Neural progenitor cell (in vitro differentiated cells): ENCODE measurements at regions not wholly inside any gene's neighbourhood (a gene's known extent, or its start where the extent isn't known, plus 50 kb on each side); places are given as distances from the start of the nearest gene placed in this dataset.

ENCODE experiments used
- DNase-seq: peaks from one replicate; pipeline ENCODE4 v3.0.0-alpha.2; 2016; ENCODE audit warnings: low spot score
- H2AFZ ChIP-seq: fragments of 200-600 bp; sonication (generic); replicated peaks from 2 replicates; pipeline ENCODE4 v1.6.1; 2016; ENCODE audit warnings: antibody characterized with exemption
- H3F3A ChIP-seq: fragments of 200-600 bp; sonication (generic); 2 replicates; pipeline ENCODE4 v1.6.1; 2016; ENCODE audit warnings: antibody characterized with exemption, low read depth
- H3K27ac ChIP-seq: fragments of 200-600 bp; sonication (generic); 2 replicates; pipeline ENCODE4 v1.5.1; 2016; ENCODE audit warnings: mild to moderate bottlenecking
- H3K27me3 ChIP-seq: fragments of 200-600 bp; sonication (generic); 2 replicates; pipeline ENCODE4 v1.6.1; 2016; ENCODE audit warnings: mild to moderate bottlenecking, moderate library complexity
- H3K36me3 ChIP-seq: fragments of 200-600 bp; sonication (generic); 2 replicates; pipeline ENCODE4 v1.5.1; 2016
- H3K4me1 ChIP-seq: fragments of 200-600 bp; sonication (generic); 2 replicates; pipeline ENCODE4 v1.6.1; 2016; ENCODE audit warnings: mixed run types
- H3K4me2 ChIP-seq: fragments of 200-600 bp; sonication (generic); 2 replicates; pipeline ENCODE4 v1.6.1; 2016
- H3K4me3 ChIP-seq: fragments of 200-600 bp; sonication (generic); 2 replicates; pipeline ENCODE4 v1.5.1; 2016
- H3K79me2 ChIP-seq: fragments of 200-600 bp; sonication (generic); 2 replicates; pipeline ENCODE4 v1.6.1; 2016; ENCODE audit warnings: low read depth
- H3K9ac ChIP-seq: fragments of 200-600 bp; sonication (generic); 2 replicates; pipeline ENCODE4 v1.6.1; 2016
- H3K9me3 ChIP-seq: fragments of 200-600 bp; sonication (generic); 2 replicates; pipeline ENCODE4 v1.5.1; 2016; ENCODE audit warnings: low read depth
- H4K20me1 ChIP-seq: fragments of 200-600 bp; sonication (generic); 2 replicates; pipeline ENCODE4 v1.6.1; 2016; ENCODE audit warnings: low read depth
- H3K27ac Mint-ChIP-seq: 3 replicates; pipeline ENCODE4 v1.8.0; 2021; ENCODE audit warnings: mixed read lengths
- H3K27me3 Mint-ChIP-seq: 2 replicates; pipeline ENCODE4 v1.8.0; 2022; ENCODE audit warnings: low read depth, mild to moderate bottlenecking, inconsistent platforms, moderate library complexity, mixed read lengths; ENCODE audit not compliant: insufficient read depth
- H3K36me3 Mint-ChIP-seq: 3 replicates; pipeline ENCODE4 v1.8.0; 2021; ENCODE audit warnings: mixed read lengths
- H3K4me1 Mint-ChIP-seq: 3 replicates; pipeline ENCODE4 v1.8.0; 2021; ENCODE audit warnings: mixed read lengths
- H3K4me3 Mint-ChIP-seq: 3 replicates; pipeline ENCODE4 v1.8.0; 2021; ENCODE audit warnings: mild to moderate bottlenecking, moderate library complexity, mixed read lengths
- H3K9me3 Mint-ChIP-seq: 3 replicates; pipeline ENCODE4 v1.8.0; 2020; ENCODE audit warnings: mixed read lengths
- CTCF ChIP-seq: fragments of 200-600 bp; sonication (generic); IDR thresholded peaks from 2 replicates; pipeline ENCODE4 v1.5.1; 2017; ENCODE audit warnings: antibody characterized with exemption, mild to moderate bottlenecking
- EZH2 ChIP-seq: fragments of 200-600 bp; sonication (generic); IDR thresholded peaks from 2 replicates; pipeline ENCODE4 v1.6.1; 2017; ENCODE audit warnings: antibody characterized with exemption, mild to moderate bottlenecking, moderate library complexity
- EZH2phosphoT487 ChIP-seq: fragments of 200-600 bp; sonication (generic); IDR thresholded peaks from 2 replicates; pipeline ENCODE4 v1.6.1; 2017; ENCODE audit warnings: antibody characterized with exemption

GRCh38 chr10:106284802-106285587 is 879.5 kb downstream of the SORCS1 start:
- Histone ChIP-seq H3K4me2 (no peak overlapping the region), H3K79me2 (no peaks in the 10 kb centered on the region), H3K9ac (no peak overlapping the region), H3K4me3 (no peak overlapping the region), H3K27me3 (no peaks in the 10 kb centered on the region), H3K36me3 (no peaks in the 10 kb centered on the region), H3K4me1 (peaks cover 19% of the 10 kb centered on the region), H4K20me1 (no peaks in the 10 kb centered on the region), H3F3A (peaks cover 10% of the 10 kb centered on the region), H3K27ac (no peak overlapping the region), H3K9me3 (no peaks in the 10 kb centered on the region), H2AFZ (peak overlapping the region; percentile 40)
- TF ChIP-seq EZH2 (no peak), CTCF (no peak), EZH2phosphoT487 (no peak)
- DNase-seq = peak; percentile 23
- peaks cover 22% of the 10 kb centered on the region for H3K9me3 Mint-ChIP-seq
- H3K27ac Mint-ChIP-seq = no peak overlapping the region
- no peaks in the 10 kb centered on the region for H3K36me3 Mint-ChIP-seq
- no peaks in the 10 kb centered on the region for H3K27me3 Mint-ChIP-seq
- H3K4me1 Mint-ChIP-seq = peaks cover 17% of the 10 kb centered on the region
- no peak overlapping the region for H3K4me3 Mint-ChIP-seq

GRCh38 chr10:106280896-106281460 is 883.5 kb downstream of the SORCS1 start:
- DNase-seq = peak; percentile 31
- Histone ChIP-seq H4K20me1 (no peaks in the 10 kb centered on the region), H3K36me3 (no peaks in the 10 kb centered on the region), H3K27ac (no peak overlapping the region), H3F3A (peaks cover 10% of the 10 kb centered on the region), H3K4me3 (no peak overlapping the region), H3K9ac (no peak overlapping the region), H3K4me1 (peaks cover 19% of the 10 kb centered on the region), H2AFZ (peak overlapping the region; percentile 49), H3K4me2 (peak overlapping the region; percentile 4), H3K79me2 (no peaks in the 10 kb centered on the region), H3K9me3 (no peaks in the 10 kb centered on the region), H3K27me3 (no peaks in the 10 kb centered on the region)
- peaks cover 7% of the 10 kb centered on the region for H3K27me3 Mint-ChIP-seq
- no peaks in the 10 kb centered on the region for H3K36me3 Mint-ChIP-seq
- H3K9me3 Mint-ChIP-seq = peaks cover 22% of the 10 kb centered on the region
- H3K4me3 Mint-ChIP-seq = no peak overlapping the region
- TF ChIP-seq EZH2phosphoT487 (no peak), CTCF (no peak), EZH2 (no peak)
- H3K27ac Mint-ChIP-seq = peak overlapping the region; percentile 12
- H3K4me1 Mint-ChIP-seq = peaks cover 13% of the 10 kb centered on the region

GRCh38 chr10:106278383-106278782 is 886.1 kb downstream of the SORCS1 start:
- H3K9me3 Mint-ChIP-seq = peaks cover 12% of the 10 kb centered on the region
- no peak overlapping the region for H3K4me2 ChIP-seq

More at GRCh38 chr10:106278383-106278782, 886.1 kb downstream of the SORCS1 start:
- no peak overlapping the region for H3K9ac ChIP-seq
- Mint-ChIP-seq H3K36me3 (no peaks in the 10 kb centered on the region), H3K4me3 (no peak overlapping the region), H3K27me3 (peaks cover 9% of the 10 kb centered on the region), H3K4me1 (peaks cover 10% of the 10 kb centered on the region), H3K27ac (peak overlapping the region; percentile 80)
- H3K9me3 ChIP-seq = no peaks in the 10 kb centered on the region
- peaks cover 10% of the 10 kb centered on the region for H3F3A ChIP-seq
- H3K4me1 ChIP-seq = peaks cover 10% of the 10 kb centered on the region
- H3K4me3 ChIP-seq = no peak overlapping the region
- no peaks in the 10 kb centered on the region for H3K36me3 ChIP-seq
- DNase-seq = peak; percentile 11
- H3K79me2 ChIP-seq = no peaks in the 10 kb centered on the region
- no peaks in the 10 kb centered on the region for H3K27me3 ChIP-seq
- no peak overlapping the region for H2AFZ ChIP-seq
- H4K20me1 ChIP-seq = no peaks in the 10 kb centered on the region
- no peak for TF ChIP-seq EZH2phosphoT487
- TF ChIP-seq CTCF = peak; percentile 12
- H3K27ac ChIP-seq = no peak overlapping the region
